ENCODE measurements at regions not wholly inside any gene's neighbourhood (a gene's known extent, or its start where the extent isn't known, plus 50 kb on each side); places are given as distances from the start of the nearest gene placed in this dataset.

- peak; percentile 65 for DNase-seq
Measured at GRCh38 chr1:87833166-87833565, 504.5 kb downstream of the LMO4 start.

GRCh38 chr1:87834151-87834550, 505.5 kb downstream of the LMO4 start:
- no peak for DNase-seq

GRCh38 chr1:87834941-87835340, 506.3 kb downstream of the LMO4 start:
- DNase-seq, result no peak

GRCh38 chr1:87840767-87841166, 512.1 kb downstream of the LMO4 start:
- DNase-seq, result no peak

- no peak for DNase-seq
Measured at GRCh38 chr1:87841332-87841731, 512.7 kb downstream of the LMO4 start.

GRCh38 chr1:87842156-87842555, 513.5 kb downstream of the LMO4 start:
- DNase-seq, result peak; percentile 36

GRCh38 chr1:87844251-87844650, 515.6 kb downstream of the LMO4 start:
- no peak for DNase-seq

- DNase-seq, result no peak
Measured at GRCh38 chr1:87851490-87851889, 522.8 kb downstream of the LMO4 start.

GRCh38 chr1:87852410-87853161, 523.9 kb downstream of the LMO4 start:
- no peak for DNase-seq

- DNase-seq, result peak; percentile 38
Measured at GRCh38 chr1:87853576-87854351, 525.1 kb downstream of the LMO4 start.

- no peak for DNase-seq
Measured at GRCh38 chr1:87863317-87863716, 534.6 kb downstream of the LMO4 start.

- no peak for DNase-seq
Measured at GRCh38 chr1:87864676-87865075, 536.0 kb downstream of the LMO4 start.

GRCh38 chr1:87866416-87866815, 537.7 kb downstream of the LMO4 start:
- no peak for DNase-seq

GRCh38 chr1:87867626-87868025, 538.9 kb downstream of the LMO4 start:
- DNase-seq, result no peak

GRCh38 chr1:87869567-87869966, 540.9 kb downstream of the LMO4 start:
- peak; percentile 30 for DNase-seq

GRCh38 chr1:87872189-87872588, 543.5 kb downstream of the LMO4 start:
- no peak for DNase-seq

GRCh38 chr1:87872692-87873091, 544.0 kb downstream of the LMO4 start:
- DNase-seq, result no peak

- peak; percentile 36 for DNase-seq
Measured at GRCh38 chr1:87878873-87879272, 550.2 kb downstream of the LMO4 start.

- DNase-seq, result no peak
Measured at GRCh38 chr1:87880098-87880760, 551.5 kb downstream of the LMO4 start.

- peak; percentile 9 for DNase-seq
Measured at GRCh38 chr1:87880764-87881163, 552.1 kb downstream of the LMO4 start.

GRCh38 chr1:87883906-87884305, 555.2 kb downstream of the LMO4 start:
- DNase-seq, result no peak

GRCh38 chr1:87884581-87884980, 555.9 kb downstream of the LMO4 start:
- no peak for DNase-seq

GRCh38 chr1:87885278-87886025, 556.8 kb downstream of the LMO4 start:
- no peak for DNase-seq

All from fibroblast of skin of scalp (primary cell).